ENCODE measurements at regions not wholly inside any gene's neighbourhood (a gene's known extent, or its start where the extent isn't known, plus 50 kb on each side); places are given as distances from the start of the nearest gene placed in this dataset.

DNA sequence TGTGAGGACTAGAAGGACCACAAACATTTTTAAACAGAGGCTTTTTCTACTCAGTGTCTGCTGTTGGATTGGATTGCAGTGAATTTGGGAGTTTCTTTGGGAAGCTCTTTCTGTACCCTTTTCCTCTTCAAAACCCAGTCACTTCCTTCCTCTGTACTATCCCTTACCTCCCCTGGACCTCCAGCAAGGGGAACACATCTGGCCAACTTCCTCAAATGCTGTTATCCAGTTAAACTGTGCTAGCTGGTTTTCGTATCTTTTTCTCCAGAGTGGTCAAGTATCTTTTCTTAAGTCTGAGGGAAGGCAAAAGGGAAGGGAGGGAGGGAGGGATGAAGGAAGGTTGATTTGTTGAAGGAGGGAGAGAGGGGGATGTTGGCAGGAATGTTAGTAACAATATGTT, 99.2 kb upstream of the TNR start:
- no peak for TF ChIP-seq YY1 (IDR thresholded peaks at IDR 0.05; ENCODE audit: low read depth)
- TF ChIP-seq TAF1 (IDR thresholded peaks at IDR 0.05; ENCODE audit: low read depth) = no peak
- no peak for TF ChIP-seq RAD21 (IDR thresholded peaks at IDR 0.05; ENCODE audit: low read depth)
- TF ChIP-seq, protein P1, sequence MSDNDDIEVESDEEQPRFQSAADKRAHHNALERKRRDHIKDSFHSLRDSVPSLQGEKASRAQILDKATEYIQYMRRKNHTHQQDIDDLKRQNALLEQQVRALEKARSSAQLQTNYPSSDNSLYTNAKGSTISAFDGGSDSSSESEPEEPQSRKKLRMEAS (IDR thresholded peaks at IDR 0.05) = no peak
- TF ChIP-seq, protein P2, sequence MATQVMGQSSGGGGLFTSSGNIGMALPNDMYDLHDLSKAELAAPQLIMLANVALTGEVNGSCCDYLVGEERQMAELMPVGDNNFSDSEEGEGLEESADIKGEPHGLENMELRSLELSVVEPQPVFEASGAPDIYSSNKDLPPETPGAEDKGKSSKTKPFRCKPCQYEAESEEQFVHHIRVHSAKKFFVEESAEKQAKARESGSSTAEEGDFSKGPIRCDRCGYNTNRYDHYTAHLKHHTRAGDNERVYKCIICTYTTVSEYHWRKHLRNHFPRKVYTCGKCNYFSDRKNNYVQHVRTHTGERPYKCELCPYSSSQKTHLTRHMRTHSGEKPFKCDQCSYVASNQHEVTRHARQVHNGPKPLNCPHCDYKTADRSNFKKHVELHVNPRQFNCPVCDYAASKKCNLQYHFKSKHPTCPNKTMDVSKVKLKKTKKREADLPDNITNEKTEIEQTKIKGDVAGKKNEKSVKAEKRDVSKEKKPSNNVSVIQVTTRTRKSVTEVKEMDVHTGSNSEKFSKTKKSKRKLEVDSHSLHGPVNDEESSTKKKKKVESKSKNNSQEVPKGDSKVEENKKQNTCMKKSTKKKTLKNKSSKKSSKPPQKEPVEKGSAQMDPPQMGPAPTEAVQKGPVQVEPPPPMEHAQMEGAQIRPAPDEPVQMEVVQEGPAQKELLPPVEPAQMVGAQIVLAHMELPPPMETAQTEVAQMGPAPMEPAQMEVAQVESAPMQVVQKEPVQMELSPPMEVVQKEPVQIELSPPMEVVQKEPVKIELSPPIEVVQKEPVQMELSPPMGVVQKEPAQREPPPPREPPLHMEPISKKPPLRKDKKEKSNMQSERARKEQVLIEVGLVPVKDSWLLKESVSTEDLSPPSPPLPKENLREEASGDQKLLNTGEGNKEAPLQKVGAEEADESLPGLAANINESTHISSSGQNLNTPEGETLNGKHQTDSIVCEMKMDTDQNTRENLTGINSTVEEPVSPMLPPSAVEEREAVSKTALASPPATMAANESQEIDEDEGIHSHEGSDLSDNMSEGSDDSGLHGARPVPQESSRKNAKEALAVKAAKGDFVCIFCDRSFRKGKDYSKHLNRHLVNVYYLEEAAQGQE (IDR thresholded peaks at IDR 0.05; ENCODE audit: low read depth) = no peak

Data from Ishikawa (cell line).